ENCODE measurements at regions not wholly inside any gene's neighbourhood (a gene's known extent, or its start where the extent isn't known, plus 50 kb on each side); places are given as distances from the start of the nearest gene placed in this dataset.

DNA sequence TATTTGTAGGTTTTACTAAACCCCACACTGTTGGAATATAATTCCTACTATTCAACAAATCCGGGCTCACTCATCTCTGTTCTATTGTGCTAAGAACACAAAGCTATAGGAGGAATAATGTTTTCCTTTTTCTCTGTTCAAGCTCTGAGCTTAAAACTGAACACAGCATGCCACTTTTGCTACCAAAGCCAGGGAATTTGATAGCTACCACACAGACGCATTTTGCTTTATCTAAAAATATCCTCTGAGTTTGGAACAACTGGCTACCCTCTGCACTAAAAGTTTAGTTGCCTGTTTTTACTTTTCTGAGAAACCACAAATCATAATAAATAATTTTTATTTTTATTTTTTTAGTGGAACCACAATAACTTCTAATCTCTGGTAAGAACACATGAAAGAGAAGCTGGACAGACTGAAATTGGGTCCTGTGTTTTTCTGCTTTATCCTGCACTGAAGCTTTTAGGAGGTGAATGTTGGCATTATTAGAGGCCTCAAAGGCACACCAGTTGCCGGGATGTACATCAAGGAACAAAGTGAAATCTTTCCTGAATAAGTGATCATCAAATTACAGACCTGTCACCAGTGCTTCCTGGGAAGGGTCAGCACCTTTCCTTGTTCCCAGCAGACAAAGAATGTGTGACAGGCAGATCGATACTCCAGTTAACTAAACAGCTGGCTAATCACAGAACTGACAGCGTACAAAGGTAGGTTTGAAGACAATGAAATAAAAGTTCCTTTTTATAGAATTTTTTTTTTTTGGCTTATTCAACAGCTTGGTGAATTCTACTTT, 523.2 kb upstream of the TENM4 start:
- DNase-seq, result no peak

DNA sequence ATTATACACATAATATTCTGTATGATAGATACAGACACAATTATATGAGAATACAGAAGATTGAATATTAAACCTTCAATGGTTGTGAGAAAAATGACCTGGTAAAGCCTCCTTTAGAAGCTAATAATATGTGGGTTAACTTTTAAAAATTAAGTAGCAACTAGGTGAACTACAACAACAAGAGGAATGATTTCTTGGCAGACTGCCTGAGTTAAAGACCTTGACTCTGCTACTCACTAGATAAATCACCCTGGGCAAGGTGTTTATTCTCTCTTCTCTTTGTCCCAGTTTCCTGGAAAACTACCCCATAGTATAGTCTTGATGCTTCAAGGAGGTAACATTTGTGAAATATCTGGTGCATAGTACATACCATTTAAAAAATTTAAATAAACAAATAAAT, 519.6 kb upstream of the TENM4 start:
- DNase-seq, result no peak

- DNase-seq, result no peak
Measured at GRCh38 chr11:79959318-79959717, 518.5 kb upstream of the TENM4 start.

- DNase-seq, result no peak
Measured at GRCh38 chr11:79957702-79958101, 516.9 kb upstream of the TENM4 start.

GRCh38 chr11:79956061-79956460, 515.2 kb upstream of the TENM4 start:
- no peak for DNase-seq

DNA sequence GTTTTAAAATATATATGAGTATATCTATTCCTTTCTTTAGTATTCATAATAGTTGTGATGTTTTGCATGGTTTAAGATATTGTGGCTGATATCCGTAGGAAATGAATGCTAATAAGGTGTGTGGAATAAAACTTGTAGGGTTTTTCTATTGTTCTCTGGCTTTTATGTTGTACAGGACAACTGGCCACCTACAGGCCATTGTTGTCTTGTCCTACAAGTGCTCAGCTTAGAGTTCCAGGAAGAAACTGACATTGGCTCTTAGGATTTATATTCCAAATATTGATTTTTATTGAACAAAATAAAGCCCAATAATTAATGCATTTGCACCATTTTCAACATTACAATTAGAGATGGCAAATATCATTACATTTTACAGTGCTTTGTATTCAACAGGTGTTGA, 512.8 kb upstream of the TENM4 start:
- no peak for DNase-seq

DNA sequence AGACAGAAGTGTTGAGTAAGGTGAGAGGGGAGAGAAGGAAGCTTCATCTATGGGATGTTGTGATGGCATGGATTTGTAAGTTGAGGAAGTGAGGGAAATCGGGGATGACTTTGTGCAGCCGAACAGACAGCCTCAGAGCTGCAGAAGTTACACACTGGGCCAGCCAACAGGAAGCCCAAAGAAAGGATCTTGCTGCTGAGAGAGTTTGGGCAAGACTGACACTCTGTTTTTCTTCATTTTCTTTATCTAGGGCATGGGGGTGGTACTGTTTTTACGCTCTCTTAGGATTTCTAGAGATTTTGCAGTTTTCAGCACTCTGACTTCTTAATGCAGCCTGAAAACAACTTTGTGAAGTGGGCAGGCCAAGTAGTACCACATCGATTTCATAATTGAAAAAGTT, 509.9 kb upstream of the TENM4 start:
- no peak for DNase-seq

GRCh38 chr11:79950172-79950571, 509.3 kb upstream of the TENM4 start:
- DNase-seq, result no peak

DNA sequence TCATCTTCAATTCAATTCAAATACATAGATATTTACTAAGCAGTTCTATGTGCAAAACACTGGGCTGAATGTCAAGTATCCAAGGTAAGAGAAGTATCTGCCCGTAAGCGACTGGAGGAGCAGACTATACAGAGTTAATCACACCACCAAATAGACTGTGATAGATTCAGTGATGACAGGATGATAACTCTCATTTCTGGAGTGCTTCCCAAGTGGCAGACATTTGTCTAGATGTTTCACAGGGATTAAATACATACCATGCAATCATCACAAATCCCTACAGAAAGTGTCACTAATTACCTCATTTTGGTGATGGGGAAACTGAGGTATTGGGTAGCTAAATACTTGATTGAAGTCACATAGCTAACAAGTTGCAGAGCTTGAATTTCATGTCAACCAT, 508.7 kb upstream of the TENM4 start:
- no peak for DNase-seq

- no peak for DNase-seq
Measured at GRCh38 chr11:79942646-79943045, 501.8 kb upstream of the TENM4 start.

DNA sequence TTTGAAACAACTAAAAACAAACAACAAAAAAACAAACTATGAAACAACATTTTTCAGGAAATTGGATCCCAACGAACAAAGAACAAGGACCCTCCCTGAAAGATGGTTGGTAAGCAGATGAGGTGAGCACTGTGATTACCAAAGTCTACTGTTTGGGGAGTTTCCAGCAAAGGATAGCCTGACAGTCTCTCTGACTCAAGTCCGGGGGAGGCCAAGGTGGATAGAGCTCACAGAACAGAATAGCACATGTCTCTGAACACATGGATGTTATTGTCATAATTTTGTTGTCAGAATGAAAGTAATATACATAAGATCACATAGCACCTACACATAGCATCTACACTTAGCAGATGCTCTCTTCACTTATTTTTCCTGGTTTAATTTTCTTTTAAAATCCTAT, 501.3 kb upstream of the TENM4 start:
- DNase-seq, result no peak

GRCh38 chr11:79940974-79941735, 500.3 kb upstream of the TENM4 start:
- no peak for DNase-seq

DNA sequence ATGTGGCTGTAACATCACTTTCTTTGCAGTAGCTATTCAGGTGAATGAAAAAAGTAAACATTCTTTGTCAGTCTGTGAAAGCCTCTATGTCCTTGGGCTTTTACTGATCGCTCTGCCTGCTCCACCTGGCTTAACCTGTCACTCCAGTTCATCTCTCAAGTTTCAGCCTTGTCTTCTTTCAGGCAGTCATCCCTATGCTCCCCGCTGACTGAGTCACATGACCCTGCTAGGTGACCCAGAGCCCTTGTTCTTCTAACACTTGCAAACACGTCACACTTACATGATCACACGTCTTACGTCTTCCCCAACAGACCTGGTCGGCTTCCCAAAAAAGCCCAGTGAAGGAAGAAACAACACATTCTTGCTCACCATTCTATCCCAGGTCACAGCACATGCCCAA, 499.3 kb upstream of the TENM4 start:
- DNase-seq, result no peak

GRCh38 chr11:79939111-79939510, 498.3 kb upstream of the TENM4 start:
- no peak for DNase-seq

- DNase-seq, result no peak
Measured at GRCh38 chr11:79937676-79938334, 497.0 kb upstream of the TENM4 start.

GRCh38 chr11:79932612-79933011, 491.8 kb upstream of the TENM4 start:
- no peak for DNase-seq

DNA sequence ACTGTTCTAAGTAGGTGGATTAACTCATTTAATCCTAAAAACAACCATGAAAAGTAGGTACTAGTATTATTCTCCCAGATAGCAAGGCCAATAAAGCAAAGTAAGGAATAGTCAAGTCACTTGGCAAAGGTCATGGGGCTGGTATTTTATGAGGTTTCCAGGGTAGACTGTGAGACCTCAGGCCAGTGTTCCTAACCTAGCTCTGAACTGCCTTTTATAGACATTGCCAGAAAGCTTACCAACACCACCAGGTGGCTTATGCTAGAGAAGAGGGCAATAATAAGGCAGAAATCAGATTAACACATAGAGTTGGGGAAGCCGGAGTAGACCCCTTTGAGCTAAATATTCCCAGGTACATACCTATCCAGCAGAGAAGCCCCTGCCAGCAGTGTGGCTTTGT, 490.9 kb upstream of the TENM4 start:
- DNase-seq, result no peak

DNA sequence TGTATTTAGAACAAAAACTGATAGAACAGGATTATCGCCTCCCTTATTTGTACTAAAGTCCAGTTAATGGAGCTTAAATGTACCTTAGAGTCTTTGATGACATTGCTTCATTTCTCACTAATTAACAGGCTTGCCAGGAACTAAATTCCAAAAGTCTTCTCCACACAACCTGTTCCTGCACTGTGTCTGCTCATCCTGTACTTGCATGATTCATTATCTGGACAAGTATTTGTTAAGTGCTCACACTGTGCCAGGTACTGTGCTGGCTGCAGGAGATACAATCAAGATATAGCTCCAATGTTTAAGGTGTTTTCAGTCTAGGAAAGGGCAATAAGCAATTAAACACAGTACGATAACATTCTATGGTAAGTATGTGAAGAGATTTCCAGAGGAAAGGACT, 485.9 kb upstream of the TENM4 start:
- DNase-seq, result no peak

DNA sequence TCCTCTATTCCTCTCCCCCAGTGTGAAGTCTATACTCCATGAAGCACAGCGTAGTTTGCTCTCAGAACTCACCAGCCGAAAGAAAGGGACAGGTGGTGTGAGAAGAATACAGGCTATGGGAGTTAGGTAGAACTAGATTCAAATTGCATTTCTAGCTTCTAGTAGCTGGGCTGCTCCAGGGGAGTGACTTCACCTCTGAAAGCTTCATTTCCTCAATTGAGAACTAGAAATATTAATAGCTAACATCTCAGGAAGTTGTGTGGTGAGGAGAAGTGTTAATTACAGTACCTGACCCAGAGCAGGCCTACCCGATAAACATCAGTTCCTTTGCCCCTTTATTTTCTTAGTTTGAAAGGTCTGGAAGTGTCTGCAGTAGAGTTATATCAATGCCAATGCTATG, 484.7 kb upstream of the TENM4 start:
- no peak for DNase-seq

GRCh38 chr11:79922641-79923040, 481.8 kb upstream of the TENM4 start:
- no peak for DNase-seq

- no peak for DNase-seq
Measured at GRCh38 chr11:79920480-79920879, 479.6 kb upstream of the TENM4 start.

DNA sequence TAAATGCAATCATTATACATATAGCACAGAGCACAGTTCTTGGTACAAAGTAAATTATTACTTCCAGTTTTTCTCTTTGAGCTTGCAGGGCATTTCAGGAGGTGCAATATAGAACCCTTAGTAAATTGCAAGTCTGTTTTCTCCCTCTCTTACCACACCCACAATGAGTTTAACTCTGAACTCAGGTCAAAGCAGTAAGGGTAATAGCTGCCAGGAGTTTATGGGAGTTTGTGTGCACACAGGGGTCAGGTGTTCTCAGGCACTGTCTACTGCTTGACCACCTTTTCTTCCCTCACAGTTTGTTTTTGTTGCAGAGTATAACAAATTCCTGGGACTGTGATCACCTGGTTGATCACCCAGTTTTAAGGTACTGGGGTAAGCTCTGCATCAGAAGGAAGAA, 478.5 kb upstream of the TENM4 start:
- DNase-seq, result no peak

GRCh38 chr11:79918846-79919245, 478.0 kb upstream of the TENM4 start:
- DNase-seq, result no peak

GRCh38 chr11:79906164-79906563, 465.3 kb upstream of the TENM4 start:
- DNase-seq, result no peak
